Left lung (tissue), 4 donors: ENCODE measurements at regions not wholly inside any gene's neighbourhood (a gene's known extent, or its start where the extent isn't known, plus 50 kb on each side); places are given as distances from the start of the nearest gene placed in this dataset.
"Not testable (repeated sequence)": the region's sequence is repeated elsewhere in the genome, so short reads cannot be mapped to it uniquely, and the experiment has no call there.

Source experiments
- ATAC-seq: fragments of 200-7000 bp; cut with Tn5 transposase; one replicate; pipeline ENCODE4 v1.9.1; 2020; ENCODE audit warnings: moderate library complexity
- DNase-seq, 4 donors: peaks; one replicate each; pipeline ENCODE4 v3.0.0-alpha.2; 2013 to 2020
- H3K27ac ChIP-seq, 2 donors: fragments of 200-600 bp; sonication (generic) in 1 of 2; one replicate each; pipeline versions ENCODE4 v1.5.0 to v1.8.0; 2020 to 2021
- H3K27me3 ChIP-seq, 2 donors: fragments of 200-600 bp; sonication (generic) in 1 of 2; one replicate each; pipeline versions ENCODE4 v1.5.0 to v1.8.0; 2020 to 2021
- H3K36me3 ChIP-seq, 2 donors: fragments of 200-600 bp; sonication (generic) in 1 of 2; one replicate each; pipeline versions ENCODE4 v1.5.0 to v1.8.0; 2020 to 2021
- H3K4me1 ChIP-seq, 2 donors: fragments of 200-600 bp; one replicate each; pipeline ENCODE4 v1.8.0; 2021
- H3K4me3 ChIP-seq, 2 donors: fragments of 200-600 bp; sonication (generic) in 1 of 2; one replicate each; pipeline versions ENCODE4 v1.5.0 to v1.8.0; 2020 to 2021; ENCODE audit warnings: mild to moderate bottlenecking in 1 of 2
- H3K9me3 ChIP-seq, 2 donors: fragments of 200-600 bp; sonication (generic) in 1 of 2; one replicate each; pipeline versions ENCODE4 v1.5.0 to v1.8.0; 2020 to 2021
- CTCF ChIP-seq, 2 donors: fragments of 200-600 bp; sonication (generic) in 1 of 2; IDR thresholded peaks; one replicate each; pipeline versions ENCODE4 v1.5.0 to v1.8.0; 2021; ENCODE audit warnings: antibody characterized with exemption in 2 of 2
- intact Hi-C, 2 donors: fragments of 100-400 bp; cut with DNase I; formaldehyde crosslinking; loops; one replicate each; pipeline versions ENCODE4 v1.11.2 to v1.14.2; 2022
- donor health status: DM: no; HTN: yes; CAD: no.
- donor health status: DM: no; HTN: no; CAD: no.

GRCh38 chr16:59635674-59636073, 901.6 kb upstream of the GOT2 start:
- no peak for TF ChIP-seq CTCF (IDR thresholded peaks at IDR 0.05)
- no peak overlapping the region for H3K4me3 ChIP-seq
- H3K27me3 ChIP-seq = no peaks in the 10 kb centered on the region
- intact Hi-C loops = no loop called here
- no peaks in the 10 kb centered on the region for H3K36me3 ChIP-seq
- no peak overlapping the region for H3K27ac ChIP-seq
- peaks cover 0 to 16% of the 10 kb centered on the region in 2 donors for H3K9me3 ChIP-seq
- ATAC-seq (no peak), DNase-seq (no peak)
- H3K4me1 ChIP-seq = no peaks in the 10 kb centered on the region

DNA sequence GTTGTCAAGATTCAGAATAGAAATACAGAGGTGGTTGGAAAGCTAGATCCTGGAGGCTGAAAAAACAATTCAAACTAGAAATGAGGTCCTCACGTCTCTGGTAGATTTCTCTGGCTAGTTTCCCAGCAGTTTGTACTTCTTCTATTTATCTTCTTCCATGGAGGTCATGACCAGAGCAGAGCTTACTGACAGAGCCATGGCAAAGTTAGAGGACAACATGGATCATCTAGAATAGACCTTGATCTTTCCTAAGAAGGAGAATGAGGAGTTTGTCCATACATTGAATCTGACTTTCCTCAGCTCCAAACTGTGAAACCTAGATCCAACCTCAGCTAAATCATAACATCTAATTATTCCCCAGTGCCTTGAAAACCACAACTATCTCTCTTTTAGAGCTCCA, 900.8 kb upstream of the GOT2 start:
- no peak for TF ChIP-seq CTCF (IDR thresholded peaks at IDR 0.05)

DNA sequence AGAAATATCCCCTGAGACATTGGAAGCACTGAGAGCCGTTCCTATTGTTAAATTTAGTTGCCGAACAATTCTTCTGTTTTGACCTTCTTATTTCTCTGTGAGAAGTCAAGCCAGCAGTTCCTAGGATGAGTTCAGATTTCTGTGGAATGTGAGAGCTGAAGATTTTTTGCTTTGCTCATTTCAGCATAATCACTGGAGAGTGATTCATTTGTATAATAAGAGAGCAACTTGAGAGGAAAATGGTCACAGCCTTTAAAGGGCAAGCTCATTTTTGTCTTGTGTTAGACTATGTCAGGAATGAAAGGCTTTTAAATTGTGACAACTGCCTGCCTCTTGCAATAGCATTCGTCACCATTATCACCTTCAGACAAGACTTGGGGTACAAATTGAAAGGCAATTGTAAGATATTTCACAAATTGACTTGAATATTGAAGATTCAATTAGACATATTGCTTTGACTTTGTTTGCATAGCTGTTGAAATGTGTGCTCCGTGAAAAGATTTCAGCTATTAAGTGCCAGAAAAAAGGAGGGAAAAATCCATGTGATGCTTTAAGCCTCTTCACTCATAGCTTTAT, 900.0 kb upstream of the GOT2 start:
- Histone ChIP-seq H3K27me3 (no peaks in the 10 kb centered on the region), H3K27ac (no peak overlapping the region), H3K4me3 (no peak overlapping the region), H3K9me3 (peaks cover 0 to 16% of the 10 kb centered on the region in 2 donors), H3K4me1 (no peaks in the 10 kb centered on the region), H3K36me3 (no peaks in the 10 kb centered on the region)
- DNase-seq (no peak), ATAC-seq (no peak)
- intact Hi-C loops = no loop called here
- TF ChIP-seq CTCF (IDR thresholded peaks at IDR 0.05) = no peak

More for the DNA sequence above, 900.8 kb upstream of the GOT2 start:
- intact Hi-C loops = no loop called here
- no peak for DNase-seq
- Histone ChIP-seq H3K27ac (no peak overlapping the region), H3K27me3 (no peaks in the 10 kb centered on the region), H3K4me3 (no peak overlapping the region), H3K36me3 (no peaks in the 10 kb centered on the region), H3K4me1 (no peaks in the 10 kb centered on the region), H3K9me3 (peaks cover 0 to 16% of the 10 kb centered on the region in 2 donors)
- no peak for ATAC-seq

GRCh38 chr16:59632276-59632855, 898.2 kb upstream of the GOT2 start:
- no peaks in the 10 kb centered on the region for H3K27me3 ChIP-seq
- ATAC-seq (no peak), DNase-seq (no peak)
- no peaks in the 10 kb centered on the region for H3K4me1 ChIP-seq
- no peak overlapping the region for H3K4me3 ChIP-seq
- intact Hi-C loops = no loop called here
- TF ChIP-seq CTCF (IDR thresholded peaks at IDR 0.05) = no peak
- H3K9me3 ChIP-seq = peaks cover 0 to 16% of the 10 kb centered on the region in 2 donors
- no peaks in the 10 kb centered on the region for H3K36me3 ChIP-seq
- H3K27ac ChIP-seq = no peak overlapping the region

DNA sequence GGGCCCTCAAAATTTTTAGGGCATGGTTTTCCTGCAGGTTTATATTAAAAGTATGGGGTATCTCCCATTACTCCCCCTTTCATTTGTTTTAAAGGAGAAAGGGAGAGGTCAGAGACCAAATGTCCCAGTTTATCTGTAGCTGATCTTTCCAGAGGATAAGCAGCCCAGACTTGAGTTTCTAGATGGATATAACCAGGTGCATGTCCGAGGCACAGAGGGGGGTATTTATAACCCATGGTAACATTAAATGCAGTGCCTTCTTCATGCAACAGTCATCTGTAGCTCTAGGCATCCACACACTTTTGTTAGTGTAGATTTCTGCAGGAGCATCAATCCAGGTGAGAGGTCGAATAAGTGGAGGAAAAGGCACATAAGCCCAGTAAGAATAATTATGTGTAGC, 890.3 kb upstream of the GOT2 start:
- not testable (repeated sequence) for ATAC-seq, H3K27me3 ChIP-seq, H3K36me3 ChIP-seq

More for the DNA sequence above, 890.3 kb upstream of the GOT2 start:
- intact Hi-C loops, H3K4me3 ChIP-seq, H3K4me1 ChIP-seq, H3K9me3 ChIP-seq, H3K27ac ChIP-seq, DNase-seq: not testable (repeated sequence)
